ENCODE measurements at regions not wholly inside any gene's neighbourhood (a gene's known extent, or its start where the extent isn't known, plus 50 kb on each side); places are given as distances from the start of the nearest gene placed in this dataset.

DNA sequence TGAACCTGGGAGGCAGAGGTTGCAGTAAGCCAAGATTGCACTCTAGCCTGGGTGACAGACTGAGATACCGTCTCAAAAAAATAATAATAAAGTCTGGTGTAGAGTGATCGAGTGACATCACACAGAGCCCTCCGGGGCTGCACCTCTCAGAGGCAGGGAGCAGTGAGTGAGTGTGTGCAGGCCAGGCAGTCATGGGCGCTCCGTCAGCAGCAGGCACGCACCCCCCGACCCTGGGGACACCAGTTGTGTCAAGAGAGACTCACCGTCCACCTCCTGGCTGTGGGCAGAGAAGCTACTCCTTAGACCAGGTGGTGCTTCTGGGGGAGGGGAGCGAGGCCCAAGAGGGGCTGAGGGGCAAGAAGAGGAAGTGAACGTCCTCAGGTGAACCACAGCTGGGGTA lies 91.8 kb downstream of the SIK1 start:
- TF ChIP-seq, protein P1, sequence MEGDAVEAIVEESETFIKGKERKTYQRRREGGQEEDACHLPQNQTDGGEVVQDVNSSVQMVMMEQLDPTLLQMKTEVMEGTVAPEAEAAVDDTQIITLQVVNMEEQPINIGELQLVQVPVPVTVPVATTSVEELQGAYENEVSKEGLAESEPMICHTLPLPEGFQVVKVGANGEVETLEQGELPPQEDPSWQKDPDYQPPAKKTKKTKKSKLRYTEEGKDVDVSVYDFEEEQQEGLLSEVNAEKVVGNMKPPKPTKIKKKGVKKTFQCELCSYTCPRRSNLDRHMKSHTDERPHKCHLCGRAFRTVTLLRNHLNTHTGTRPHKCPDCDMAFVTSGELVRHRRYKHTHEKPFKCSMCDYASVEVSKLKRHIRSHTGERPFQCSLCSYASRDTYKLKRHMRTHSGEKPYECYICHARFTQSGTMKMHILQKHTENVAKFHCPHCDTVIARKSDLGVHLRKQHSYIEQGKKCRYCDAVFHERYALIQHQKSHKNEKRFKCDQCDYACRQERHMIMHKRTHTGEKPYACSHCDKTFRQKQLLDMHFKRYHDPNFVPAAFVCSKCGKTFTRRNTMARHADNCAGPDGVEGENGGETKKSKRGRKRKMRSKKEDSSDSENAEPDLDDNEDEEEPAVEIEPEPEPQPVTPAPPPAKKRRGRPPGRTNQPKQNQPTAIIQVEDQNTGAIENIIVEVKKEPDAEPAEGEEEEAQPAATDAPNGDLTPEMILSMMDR (IDR thresholded peaks at IDR 0.05), result no peak
- no peak for TF ChIP-seq POLR2AphosphoS5 (IDR thresholded peaks at IDR 0.05)
- TF ChIP-seq POLR2A (IDR thresholded peaks at IDR 0.05), result no peak
